ENCODE measurements at regions not wholly inside any gene's neighbourhood (a gene's known extent, or its start where the extent isn't known, plus 50 kb on each side); places are given as distances from the start of the nearest gene placed in this dataset.

DNA sequence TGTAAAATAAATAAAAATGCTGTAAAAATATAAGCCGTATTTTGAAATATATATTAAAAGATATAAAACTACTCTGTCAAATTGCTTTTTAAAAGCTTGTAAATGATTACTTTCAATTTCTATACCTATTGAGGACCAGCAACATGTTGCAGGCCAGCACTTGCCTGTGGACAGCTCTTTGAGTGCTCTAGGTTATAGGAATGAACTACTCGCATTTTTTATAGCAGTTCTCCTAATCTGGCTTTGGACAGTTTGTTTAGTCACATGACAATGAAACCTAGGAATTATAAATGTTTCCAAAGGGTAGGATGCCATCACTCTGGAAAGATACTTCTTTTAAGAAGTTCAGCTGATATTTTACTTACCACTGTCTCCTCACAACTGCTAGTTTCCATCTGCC, 117.7 kb upstream of the PTPRZ1 start:
- Histone ChIP-seq H3K27ac (no peak overlapping the region), H3K9me3 (no peaks in the 10 kb centered on the region), H3K4me3 (no peak overlapping the region), H3K27me3 (no peaks in the 10 kb centered on the region), H3K36me3 (no peaks in the 10 kb centered on the region), H3K4me1 (no peaks in the 10 kb centered on the region)
- TF ChIP-seq POLR2A (IDR thresholded peaks at IDR 0.05): no peak
- TF ChIP-seq, protein P1, sequence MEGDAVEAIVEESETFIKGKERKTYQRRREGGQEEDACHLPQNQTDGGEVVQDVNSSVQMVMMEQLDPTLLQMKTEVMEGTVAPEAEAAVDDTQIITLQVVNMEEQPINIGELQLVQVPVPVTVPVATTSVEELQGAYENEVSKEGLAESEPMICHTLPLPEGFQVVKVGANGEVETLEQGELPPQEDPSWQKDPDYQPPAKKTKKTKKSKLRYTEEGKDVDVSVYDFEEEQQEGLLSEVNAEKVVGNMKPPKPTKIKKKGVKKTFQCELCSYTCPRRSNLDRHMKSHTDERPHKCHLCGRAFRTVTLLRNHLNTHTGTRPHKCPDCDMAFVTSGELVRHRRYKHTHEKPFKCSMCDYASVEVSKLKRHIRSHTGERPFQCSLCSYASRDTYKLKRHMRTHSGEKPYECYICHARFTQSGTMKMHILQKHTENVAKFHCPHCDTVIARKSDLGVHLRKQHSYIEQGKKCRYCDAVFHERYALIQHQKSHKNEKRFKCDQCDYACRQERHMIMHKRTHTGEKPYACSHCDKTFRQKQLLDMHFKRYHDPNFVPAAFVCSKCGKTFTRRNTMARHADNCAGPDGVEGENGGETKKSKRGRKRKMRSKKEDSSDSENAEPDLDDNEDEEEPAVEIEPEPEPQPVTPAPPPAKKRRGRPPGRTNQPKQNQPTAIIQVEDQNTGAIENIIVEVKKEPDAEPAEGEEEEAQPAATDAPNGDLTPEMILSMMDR (IDR thresholded peaks at IDR 0.05): no peak
- no peak for TF ChIP-seq POLR2AphosphoS5 (IDR thresholded peaks at IDR 0.05; ENCODE audit: insufficient read depth in 1 of 2, low read depth in 1 of 2)
- DNase-seq (ENCODE audit: extremely low spot score in 2 of 2): no peak
- intact Hi-C loops (cut with DNase I): no loop called here

DNA sequence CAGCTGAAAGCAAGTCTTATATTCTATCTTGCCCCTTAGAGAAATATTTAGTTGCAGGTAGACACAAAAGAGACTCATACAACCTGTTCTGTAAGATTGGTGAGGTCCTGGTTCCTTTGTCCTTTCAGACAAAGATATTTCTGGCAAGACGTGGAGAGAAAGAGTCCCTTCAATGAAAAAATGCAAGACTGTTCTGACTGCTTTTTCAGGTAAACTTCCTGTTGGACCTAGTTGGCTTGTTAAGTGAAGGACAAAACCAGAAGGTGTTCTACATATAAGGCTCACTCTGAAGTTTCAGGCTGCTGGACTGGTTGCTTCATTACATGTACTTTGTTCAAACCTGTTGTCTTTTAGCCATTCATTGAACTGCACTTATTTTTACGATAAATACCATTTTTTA, 119.0 kb upstream of the PTPRZ1 start:
- H3K4me3 ChIP-seq: no peak overlapping the region
- H3K36me3 ChIP-seq: no peaks in the 10 kb centered on the region
- DNase-seq (ENCODE audit: extremely low spot score in 2 of 2): no peak
- intact Hi-C loops (cut with DNase I): no loop called here
- TF ChIP-seq POLR2AphosphoS5 (IDR thresholded peaks at IDR 0.05; ENCODE audit: insufficient read depth in 1 of 2, low read depth in 1 of 2) (no peak), POLR2A (IDR thresholded peaks at IDR 0.05) (no peak)
- TF ChIP-seq, protein P1 (IDR thresholded peaks at IDR 0.05): no peak
- H3K4me1 ChIP-seq: no peaks in the 10 kb centered on the region
- H3K27me3 ChIP-seq: no peaks in the 10 kb centered on the region
- H3K9me3 ChIP-seq: no peaks in the 10 kb centered on the region
- no peak overlapping the region for H3K27ac ChIP-seq

- Histone ChIP-seq H3K9me3 (no peaks in the 10 kb centered on the region), H3K36me3 (no peaks in the 10 kb centered on the region), H3K27ac (no peak overlapping the region), H3K4me1 (no peaks in the 10 kb centered on the region), H3K4me3 (no peak overlapping the region), H3K27me3 (no peaks in the 10 kb centered on the region)
- intact Hi-C loops (cut with DNase I): no loop called here
- TF ChIP-seq POLR2AphosphoS5 (IDR thresholded peaks at IDR 0.05; ENCODE audit: insufficient read depth in 1 of 2, low read depth in 1 of 2) (no peak), POLR2A (IDR thresholded peaks at IDR 0.05) (no peak)
- TF ChIP-seq, protein P1 (IDR thresholded peaks at IDR 0.05): no peak
- no peak for DNase-seq (ENCODE audit: extremely low spot score in 2 of 2)
Observed at GRCh38 chr7:121752706-121753105, 120.3 kb upstream of the PTPRZ1 start.

DNA sequence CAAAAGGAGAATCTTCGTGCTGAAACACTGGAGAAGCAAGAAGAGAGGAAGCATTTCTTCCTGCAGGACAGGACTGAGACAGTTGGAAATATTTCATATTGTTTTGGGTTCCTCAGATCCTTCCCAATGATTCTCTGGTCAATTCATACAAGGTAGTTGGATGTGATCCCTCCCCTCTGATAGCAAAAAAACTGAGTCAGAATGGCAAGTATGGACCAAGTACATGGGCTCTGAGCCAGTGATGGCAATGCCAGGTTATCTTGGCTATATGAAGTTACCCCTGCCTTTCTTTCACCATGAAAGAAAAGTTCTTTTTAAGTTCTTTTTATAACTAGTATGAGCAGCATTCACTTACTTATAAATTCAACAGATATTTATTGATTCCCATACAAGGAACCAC, 124.4 kb upstream of the PTPRZ1 start:
- no peaks in the 10 kb centered on the region for H3K36me3 ChIP-seq
- no peaks in the 10 kb centered on the region for H3K9me3 ChIP-seq
- H3K4me3 ChIP-seq: no peak overlapping the region
- no peak for DNase-seq (ENCODE audit: extremely low spot score in 2 of 2)
- TF ChIP-seq, protein P1 (IDR thresholded peaks at IDR 0.05): no peak
- intact Hi-C loops (cut with DNase I): no loop called here
- no peaks in the 10 kb centered on the region for H3K27me3 ChIP-seq
- no peak overlapping the region for H3K27ac ChIP-seq
- no peaks in the 10 kb centered on the region for H3K4me1 ChIP-seq

DNA sequence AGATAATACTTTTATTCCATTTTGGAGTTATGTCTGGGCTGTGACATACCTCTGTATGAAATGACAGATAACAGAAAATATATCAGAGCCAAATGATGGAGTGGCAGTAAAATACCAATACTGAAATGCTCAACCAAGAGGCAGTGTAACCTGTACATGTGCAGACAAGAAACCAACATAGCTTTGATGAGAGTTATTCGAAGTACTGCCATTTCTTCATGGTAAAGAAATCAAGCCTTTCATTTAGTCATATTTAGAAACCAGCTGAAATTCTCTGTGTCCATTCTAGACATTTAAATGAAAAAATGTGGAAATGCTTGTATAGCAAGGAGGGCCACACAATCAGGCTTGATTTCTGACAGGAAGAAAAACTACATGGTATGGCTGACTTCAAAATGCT, 127.1 kb upstream of the PTPRZ1 start:
- Histone ChIP-seq H3K36me3 (no peaks in the 10 kb centered on the region), H3K27me3 (no peaks in the 10 kb centered on the region), H3K9me3 (no peaks in the 10 kb centered on the region), H3K4me1 (no peaks in the 10 kb centered on the region), H3K27ac (no peak overlapping the region), H3K4me3 (no peak overlapping the region)
- intact Hi-C loops (cut with DNase I): no loop called here
- DNase-seq (ENCODE audit: extremely low spot score in 2 of 2): no peak
- no peak for TF ChIP-seq POLR2AphosphoS5 (IDR thresholded peaks at IDR 0.05; ENCODE audit: insufficient read depth in 1 of 2, low read depth in 1 of 2)
- no peak for TF ChIP-seq POLR2A (IDR thresholded peaks at IDR 0.05)
- TF ChIP-seq, protein P1 (IDR thresholded peaks at IDR 0.05): no peak
